ENCODE measurements at regions not wholly inside any gene's neighbourhood (a gene's known extent, or its start where the extent isn't known, plus 50 kb on each side); places are given as distances from the start of the nearest gene placed in this dataset.

DNA sequence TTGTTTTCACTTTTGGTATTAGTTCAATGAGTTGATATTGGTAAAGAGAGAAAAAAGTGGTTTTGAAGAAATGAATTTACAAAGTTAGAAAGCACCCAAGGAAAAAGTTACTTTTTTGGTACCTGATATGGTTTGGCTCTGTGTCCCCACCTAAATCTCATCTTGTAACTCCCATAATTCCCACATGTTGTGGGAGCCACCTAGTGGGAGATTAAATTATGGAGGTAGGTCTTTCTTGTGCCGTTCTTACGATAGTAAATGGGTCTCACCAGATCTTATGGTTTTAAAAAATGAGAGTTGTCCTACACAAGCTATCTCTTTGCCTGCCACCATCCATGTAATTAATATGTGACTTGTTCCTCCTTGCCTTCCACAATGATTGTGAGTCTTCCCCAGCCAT, 965.6 kb upstream of the NRXN1 start:
- TF ChIP-seq, protein P1, sequence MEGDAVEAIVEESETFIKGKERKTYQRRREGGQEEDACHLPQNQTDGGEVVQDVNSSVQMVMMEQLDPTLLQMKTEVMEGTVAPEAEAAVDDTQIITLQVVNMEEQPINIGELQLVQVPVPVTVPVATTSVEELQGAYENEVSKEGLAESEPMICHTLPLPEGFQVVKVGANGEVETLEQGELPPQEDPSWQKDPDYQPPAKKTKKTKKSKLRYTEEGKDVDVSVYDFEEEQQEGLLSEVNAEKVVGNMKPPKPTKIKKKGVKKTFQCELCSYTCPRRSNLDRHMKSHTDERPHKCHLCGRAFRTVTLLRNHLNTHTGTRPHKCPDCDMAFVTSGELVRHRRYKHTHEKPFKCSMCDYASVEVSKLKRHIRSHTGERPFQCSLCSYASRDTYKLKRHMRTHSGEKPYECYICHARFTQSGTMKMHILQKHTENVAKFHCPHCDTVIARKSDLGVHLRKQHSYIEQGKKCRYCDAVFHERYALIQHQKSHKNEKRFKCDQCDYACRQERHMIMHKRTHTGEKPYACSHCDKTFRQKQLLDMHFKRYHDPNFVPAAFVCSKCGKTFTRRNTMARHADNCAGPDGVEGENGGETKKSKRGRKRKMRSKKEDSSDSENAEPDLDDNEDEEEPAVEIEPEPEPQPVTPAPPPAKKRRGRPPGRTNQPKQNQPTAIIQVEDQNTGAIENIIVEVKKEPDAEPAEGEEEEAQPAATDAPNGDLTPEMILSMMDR (IDR thresholded peaks at IDR 0.05; ENCODE audit: insufficient read depth, low read length, poor library complexity, severe bottlenecking): no peak
- no peak for TF ChIP-seq EZH2phosphoT487 (conservative IDR thresholded peaks at IDR 0.05; ENCODE audit: low read length)

Measured in SU-DHL-6 (cell line).